ENCODE measurements at regions not wholly inside any gene's neighbourhood (a gene's known extent, or its start where the extent isn't known, plus 50 kb on each side); places are given as distances from the start of the nearest gene placed in this dataset.

DNA sequence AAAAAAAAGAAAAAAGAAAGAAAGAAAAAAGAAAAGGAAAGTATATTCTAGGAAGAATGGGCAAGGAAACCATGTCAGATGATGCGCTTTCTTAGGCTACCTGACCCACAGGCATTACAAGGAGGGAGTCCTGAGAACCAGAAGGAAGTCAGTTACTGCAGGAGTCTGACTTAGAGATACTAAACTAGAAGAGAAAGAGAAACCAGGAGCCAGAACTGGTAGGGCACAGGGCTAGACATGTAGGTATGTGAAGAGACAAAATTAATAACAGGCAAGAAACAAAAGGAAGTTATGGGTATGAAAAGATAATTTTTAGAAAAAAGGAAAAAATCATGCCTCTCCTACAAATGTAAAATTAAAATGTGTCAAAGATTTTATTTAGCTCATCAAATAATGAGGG, 63.3 kb upstream of the LRRN1 start:
- TF ChIP-seq NRF1 (IDR thresholded peaks at IDR 0.05; ENCODE audit: low read depth, low read length) (no peak), CTCF (IDR thresholded peaks at IDR 0.05; ENCODE audit: control extremely low read depth in 1 of 3, insufficient read depth in 1 of 3, low read depth in 1 of 3, low read length in 3 of 3) (no peak)

Data from H1 (cell line).